ENCODE measurements at regions not wholly inside any gene's neighbourhood (a gene's known extent, or its start where the extent isn't known, plus 50 kb on each side); places are given as distances from the start of the nearest gene placed in this dataset.

DNA sequence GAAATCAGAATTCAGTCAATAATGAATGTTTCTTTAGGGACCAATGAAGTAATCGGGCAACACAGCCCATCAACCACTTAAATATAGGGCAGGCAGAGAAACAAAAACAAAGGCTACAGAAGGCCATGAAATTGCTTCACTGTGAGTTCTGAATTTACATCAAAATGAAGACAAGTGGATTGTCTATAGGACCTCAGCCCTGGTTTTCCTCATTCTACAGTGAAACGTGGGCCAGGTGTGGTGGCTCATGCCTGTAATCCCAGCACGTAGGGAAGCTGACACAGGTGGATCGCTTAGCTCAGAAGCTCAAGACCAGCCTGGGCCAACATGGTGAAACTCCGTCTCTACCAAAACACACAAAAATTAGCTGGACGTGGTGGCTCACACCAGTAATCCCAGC is 416.0 kb downstream of the KLF12 start:
- TF ChIP-seq CTCF (IDR thresholded peaks at IDR 0.05; ENCODE audit: low read length) (no peak), EZH2 (IDR thresholded peaks at IDR 0.05; ENCODE audit: borderline replicate concordance, low read length) (no peak)
